SIG-M5 treated with dmso at 0.1 percent for 504 hours (cell line): ENCODE measurements at regions not wholly inside any gene's neighbourhood (a gene's known extent, or its start where the extent isn't known, plus 50 kb on each side); places are given as distances from the start of the nearest gene placed in this dataset.

Source experiments
- DNase-seq: peaks from one replicate; lab custom pipeline; 2025; ENCODE audit not compliant: unreplicated experiment; lab: John Stamatoyannopoulos, UW

- no peak for DNase-seq
These were observed 133.5 kb upstream of the B3GAT1 start for GRCh38 chr11:134545521-134545920.

- DNase-seq, result no peak
These were observed 132.2 kb upstream of the B3GAT1 start for GRCh38 chr11:134544095-134544815.

- no peak for DNase-seq
These were observed 131.6 kb upstream of the B3GAT1 start for GRCh38 chr11:134543645-134544044.

GRCh38 chr11:134543241-134543640 is 131.2 kb upstream of the B3GAT1 start:
- no peak for DNase-seq

- DNase-seq, result peak; percentile 7
These were observed 130.5 kb upstream of the B3GAT1 start for GRCh38 chr11:134542401-134543165.

GRCh38 chr11:134541951-134542350 is 129.9 kb upstream of the B3GAT1 start:
- DNase-seq, result no peak

GRCh38 chr11:134541355-134541754 is 129.3 kb upstream of the B3GAT1 start:
- DNase-seq, result no peak

- DNase-seq, result no peak
These were observed 127.2 kb upstream of the B3GAT1 start for GRCh38 chr11:134539285-134539684.

- DNase-seq, result no peak
These were observed 126.7 kb upstream of the B3GAT1 start for GRCh38 chr11:134538742-134539141.

- no peak for DNase-seq
These were observed 125.9 kb upstream of the B3GAT1 start for GRCh38 chr11:134537941-134538340.

GRCh38 chr11:134537296-134537695 is 125.3 kb upstream of the B3GAT1 start:
- no peak for DNase-seq

GRCh38 chr11:134536677-134537076 is 124.6 kb upstream of the B3GAT1 start:
- no peak for DNase-seq

GRCh38 chr11:134536219-134536618 is 124.2 kb upstream of the B3GAT1 start:
- no peak for DNase-seq

GRCh38 chr11:134535029-134536025 is 123.3 kb upstream of the B3GAT1 start:
- no peak for DNase-seq

- DNase-seq, result no peak
These were observed 121.5 kb upstream of the B3GAT1 start for GRCh38 chr11:134533511-134533910.

- no peak for DNase-seq
These were observed 120.9 kb upstream of the B3GAT1 start for GRCh38 chr11:134532921-134533421.

- DNase-seq, result no peak
These were observed 120.3 kb upstream of the B3GAT1 start for GRCh38 chr11:134532131-134532920.

- DNase-seq, result no peak
These were observed 119.5 kb upstream of the B3GAT1 start for GRCh38 chr11:134531327-134532130.

- no peak for DNase-seq
These were observed 118.7 kb upstream of the B3GAT1 start for GRCh38 chr11:134530636-134531326.
